Panc1 (cell line): ENCODE measurements at regions not wholly inside any gene's neighbourhood (a gene's known extent, or its start where the extent isn't known, plus 50 kb on each side); places are given as distances from the start of the nearest gene placed in this dataset.

Experiments
- ATAC-seq: fragments of 200-7000 bp; cut with Tn5 transposase; 2 replicates; pipeline ENCODE4 v1.9.1; 2020; ENCODE audit warnings: mild to moderate bottlenecking, moderate library complexity
- BruUV-seq: library from RNA; stranded (reverse); fragments of 400-500 nt; replicated peaks from 2 replicates; lab custom pipeline; 2021; lab: Mats Ljungman, UMichigan
- CTCF ChIA-PET: fragments of 300-600 bp; sonication (Branson Sonifier 250); formaldehyde crosslinking; loops from one replicate; lab custom pipeline; 2022; ENCODE audit warnings: antibody characterized with exemption; lab: Charles Lee
- POLR2A ChIA-PET: fragments of 300-600 bp; sonication (Branson Sonifier 250); formaldehyde crosslinking; loops from one replicate; lab custom pipeline; 2022; ENCODE audit warnings: antibody characterized with exemption; lab: Charles Lee
- DNase-seq: peaks from one replicate; pipeline ENCODE4 v3.0.0-alpha.2; 2010; ENCODE audit warnings: low read depth, low spot score
- H3K27ac ChIP-seq: 2 replicates; pipeline ENCODE4 v1.5.1; 2011; ENCODE audit warnings: mild to moderate bottlenecking, low read length, inconsistent platforms
- H3K27me3 ChIP-seq: fragments of 200-500 bp; sonication (Bioruptor generic); 2 replicates; pipeline ENCODE4 v1.6.0; 2014; ENCODE audit warnings: low read length, inconsistent platforms; ENCODE audit not compliant: control insufficient read depth, insufficient read depth
- H3K36me3 ChIP-seq: fragments of 200-500 bp; sonication (Bioruptor generic); 2 replicates; pipeline ENCODE4 v1.5.1; 2014; ENCODE audit warnings: inconsistent platforms, mild to moderate bottlenecking, low read length, moderate library complexity; ENCODE audit not compliant: control insufficient read depth, insufficient read depth
- H3K4me1 ChIP-seq: 2 replicates; pipeline ENCODE4 v1.5.1; 2011; ENCODE audit warnings: inconsistent platforms, mild to moderate bottlenecking, low read length, moderate library complexity; ENCODE audit not compliant: control insufficient read depth, insufficient read depth
- H3K4me3 ChIP-seq, 2 experiments: 2 replicates each; pipeline ENCODE4 v1.5.1; 2011 to 2012; ENCODE audit warnings: low read depth in 2 of 2, low read length in 2 of 2, mild to moderate bottlenecking in 2 of 2, inconsistent platforms in 1 of 2, moderate library complexity in 1 of 2
- H3K9me3 ChIP-seq: fragments of 200-500 bp; sonication (Bioruptor generic); 2 replicates; pipeline ENCODE4 v1.5.1; 2014; ENCODE audit warnings: low read depth, mild to moderate bottlenecking, inconsistent platforms, low read length, moderate library complexity; ENCODE audit not compliant: control insufficient read depth, insufficient read depth
- CTCF ChIP-seq: fragments of 450-650 bp; IDR thresholded peaks from 2 replicates; pipeline ENCODE4 v1.5.1; 2017; ENCODE audit warnings: mild to moderate bottlenecking
- POLR2AphosphoS5 ChIP-seq: IDR thresholded peaks from 2 replicates; pipeline ENCODE4 v1.6.1; 2012; ENCODE audit warnings: mild to moderate bottlenecking, low read depth, low read length, moderate library complexity
- REST ChIP-seq, 2 experiments: IDR thresholded peaks; 2 replicates each; pipeline ENCODE4 v1.6.1; 2011 to 2012; ENCODE audit warnings: low read depth in 2 of 2, control low read depth in 1 of 2, low read length in 1 of 2, mild to moderate bottlenecking in 1 of 2, moderate library complexity in 1 of 2; ENCODE audit not compliant: insufficient read depth in 1 of 2
- SIN3A ChIP-seq: IDR thresholded peaks from 2 replicates; pipeline ENCODE4 v1.6.1; 2012; ENCODE audit warnings: low read depth, mild to moderate bottlenecking, low read length, moderate library complexity, borderline replicate concordance; ENCODE audit not compliant: insufficient read depth
- TCF7L2 ChIP-seq: IDR thresholded peaks from 2 replicates; pipeline ENCODE4 v1.6.1; 2011; ENCODE audit warnings: mild to moderate bottlenecking, low read depth, low read length, inconsistent platforms
- in situ Hi-C: cut with HindIII; loops from 2 replicates; pipeline ENCODE4 v1.10.0; 2016; ENCODE audit warnings: low sequenced_read_pairs, low pct_unique_long_range_greater_than_20kb
- intact Hi-C: fragments of 100-400 bp; cut with micrococcal nuclease; formaldehyde crosslinking; loops from one replicate; pipeline ENCODE4 v1.10.0; 2022; ENCODE audit not compliant: unreplicated experiment

DNA sequence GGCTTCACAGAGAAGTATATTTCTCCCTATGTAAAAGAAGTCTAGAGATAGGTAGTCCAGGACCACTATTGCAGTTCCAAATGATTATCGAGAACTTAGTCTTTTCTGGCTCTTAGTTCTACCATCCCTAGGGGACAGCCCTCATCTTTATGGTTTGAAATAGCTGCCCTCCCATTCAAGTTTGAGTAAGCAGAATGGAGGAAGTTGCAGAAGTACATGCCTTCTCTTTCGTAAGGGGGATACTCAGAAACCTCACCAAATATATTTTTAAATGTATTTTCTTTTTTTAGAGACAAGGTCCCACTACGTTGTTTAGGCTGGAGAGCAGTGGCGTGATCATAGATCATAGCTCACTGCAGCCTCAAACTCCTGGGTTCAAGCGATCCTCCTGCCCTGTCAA is 236.8 kb upstream of the RREB1 start:
- no peaks in the 10 kb centered on the region for H3K4me1 ChIP-seq
- H3K9me3 ChIP-seq, result no peaks in the 10 kb centered on the region
- intact Hi-C loops, result no loop called here
- TF ChIP-seq REST (IDR thresholded peaks at IDR 0.05; ENCODE audit: insufficient read depth in 1 of 2, low read depth in 2 of 2, low read length in 1 of 2) (no peak), TCF7L2 (no peak), CTCF (no peak), SIN3A (no peak)
- H3K27me3 ChIP-seq, result peaks cover 2% of the 10 kb centered on the region; the same call in 1 of the 2 replicates
- in situ Hi-C loops, result no loop called here
- H3K36me3 ChIP-seq, result no peaks in the 10 kb centered on the region
- ChIA-PET CTCF (no interaction called here), POLR2A (no interaction called here)
- no TSS peak for BruUV-seq
- no peak overlapping the region for H3K27ac ChIP-seq
- DNase-seq (no peak), ATAC-seq (no peak)
- no peak overlapping the region for H3K4me3 ChIP-seq

DNA sequence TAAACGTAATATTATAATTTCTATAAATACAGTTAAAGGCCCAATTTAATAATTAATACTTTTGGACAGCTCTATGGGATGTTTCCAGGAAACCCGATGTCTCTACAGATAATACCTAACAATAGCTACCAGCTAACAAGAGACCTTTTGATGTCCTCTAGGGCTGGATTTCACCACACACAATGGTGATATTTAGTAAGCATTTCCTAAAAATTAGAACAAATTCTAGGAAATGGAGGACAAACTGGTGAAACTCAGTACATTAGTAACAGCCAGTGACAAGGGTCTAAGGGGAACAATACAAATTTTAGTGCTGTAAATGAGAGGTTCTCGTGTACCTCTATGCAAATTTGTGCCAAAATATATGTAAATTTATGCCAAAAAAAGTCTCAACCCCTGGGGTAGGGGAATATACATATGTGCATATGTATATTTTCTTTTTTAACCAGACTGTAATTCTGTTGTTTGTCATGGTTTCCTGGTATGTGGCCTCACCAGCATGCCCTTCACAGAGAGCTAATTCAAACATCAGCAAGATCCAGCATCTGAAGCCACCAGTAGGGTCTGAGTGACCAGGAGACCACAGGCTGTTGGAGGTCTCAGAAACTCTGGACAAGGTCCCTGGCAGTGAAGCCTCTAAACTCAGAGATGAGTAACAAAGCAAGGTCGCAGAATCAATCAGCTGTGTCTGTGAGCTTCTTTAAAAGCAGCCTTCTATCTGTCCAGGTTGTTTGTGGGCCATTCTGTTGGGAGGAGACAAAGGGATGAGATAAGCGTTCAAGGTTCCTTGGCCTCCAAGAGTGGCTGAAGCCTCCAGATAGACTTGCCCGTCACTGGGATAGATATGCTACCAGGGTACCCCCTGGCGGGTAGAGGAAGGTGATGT is 235.1 kb upstream of the RREB1 start:
- no peaks in the 10 kb centered on the region for H3K4me1 ChIP-seq
- BruUV-seq, result no TSS peak
- DNase-seq (no peak), ATAC-seq (no peak)
- no peak for TF ChIP-seq REST (IDR thresholded peaks at IDR 0.05; ENCODE audit: insufficient read depth in 1 of 2, low read depth in 2 of 2, low read length in 1 of 2)
- TF ChIP-seq SIN3A, result no peak
- TF ChIP-seq TCF7L2, result no peak
- TF ChIP-seq POLR2AphosphoS5, result no peak
- no peak for TF ChIP-seq CTCF
- POLR2A ChIA-PET, result no interaction called here
- no peaks in the 10 kb centered on the region for H3K9me3 ChIP-seq
- CTCF ChIA-PET, result no interaction called here
- no peak overlapping the region for H3K4me3 ChIP-seq
- H3K36me3 ChIP-seq, result no peaks in the 10 kb centered on the region
- in situ Hi-C loops (no loop called here), intact Hi-C loops (no loop called here)
- H3K27ac ChIP-seq, result no peak overlapping the region
- peaks cover 2% of the 10 kb centered on the region; the same call in 1 of the 2 replicates for H3K27me3 ChIP-seq
